Fibroblast of the aortic adventitia (primary cell): ENCODE measurements at regions not wholly inside any gene's neighbourhood (a gene's known extent, or its start where the extent isn't known, plus 50 kb on each side); places are given as distances from the start of the nearest gene placed in this dataset.

Experiments used
- DNase-seq: peaks from one replicate; pipeline ENCODE4 v3.0.0-alpha.2; 2010; ENCODE audit warnings: low read depth
- H3K4me3 ChIP-seq: 2 replicates; pipeline ENCODE4 v1.5.1; 2011; ENCODE audit warnings: low read depth, mild to moderate bottlenecking, control low read depth, low read length, moderate library complexity
- CTCF ChIP-seq: IDR thresholded peaks from 2 replicates; pipeline ENCODE4 v1.5.1; 2011; ENCODE audit warnings: mild to moderate bottlenecking, low read length, control low read depth, inconsistent platforms; ENCODE audit not compliant: insufficient read depth

- DNase-seq = no peak
- TF ChIP-seq CTCF = no peak
Observed at GRCh38 chr10:83476211-83476610, 663.1 kb upstream of the GHITM start.

GRCh38 chr10:83489161-83489560, 650.1 kb upstream of the GHITM start:
- no peak overlapping the region for H3K4me3 ChIP-seq
- DNase-seq = no peak
- no peak for TF ChIP-seq CTCF

More at GRCh38 chr10:83476211-83476610, 663.1 kb upstream of the GHITM start:
- H3K4me3 ChIP-seq = no peak overlapping the region

GRCh38 chr10:83492004-83492403, 647.3 kb upstream of the GHITM start:
- no peak for DNase-seq
- no peak for TF ChIP-seq CTCF

GRCh38 chr10:83512681-83513080, 626.6 kb upstream of the GHITM start:
- H3K4me3 ChIP-seq = no peak overlapping the region
- TF ChIP-seq CTCF = no peak
- DNase-seq = no peak

More at GRCh38 chr10:83492004-83492403, 647.3 kb upstream of the GHITM start:
- H3K4me3 ChIP-seq = no peak overlapping the region

- no peak overlapping the region for H3K4me3 ChIP-seq
- no peak for DNase-seq
- no peak for TF ChIP-seq CTCF
Observed at GRCh38 chr10:83515001-83515400, 624.3 kb upstream of the GHITM start.

- H3K4me3 ChIP-seq = no peak overlapping the region
- no peak for DNase-seq
- no peak for TF ChIP-seq CTCF
Observed at GRCh38 chr10:83516788-83517187, 622.5 kb upstream of the GHITM start.

GRCh38 chr10:83517456-83517855, 621.9 kb upstream of the GHITM start:
- TF ChIP-seq CTCF = no peak
- DNase-seq = no peak
- H3K4me3 ChIP-seq = no peak overlapping the region
